T-helper 1 cell treated with Interleukin-12 subunit alpha and Interleukin-12 subunit beta and Interleukin-4 antibody, amounts not matched to agents 30 ng/mL and 1 ng/mL, for 36 hours (primary cell): ENCODE measurements at regions not wholly inside any gene's neighbourhood (a gene's known extent, or its start where the extent isn't known, plus 50 kb on each side); places are given as distances from the start of the nearest gene placed in this dataset.

Source experiments
- intact Hi-C: fragments of 100-400 bp; cut with micrococcal nuclease; formaldehyde crosslinking; loops from one replicate; pipeline ENCODE4 v1.15.1; 2024

DNA sequence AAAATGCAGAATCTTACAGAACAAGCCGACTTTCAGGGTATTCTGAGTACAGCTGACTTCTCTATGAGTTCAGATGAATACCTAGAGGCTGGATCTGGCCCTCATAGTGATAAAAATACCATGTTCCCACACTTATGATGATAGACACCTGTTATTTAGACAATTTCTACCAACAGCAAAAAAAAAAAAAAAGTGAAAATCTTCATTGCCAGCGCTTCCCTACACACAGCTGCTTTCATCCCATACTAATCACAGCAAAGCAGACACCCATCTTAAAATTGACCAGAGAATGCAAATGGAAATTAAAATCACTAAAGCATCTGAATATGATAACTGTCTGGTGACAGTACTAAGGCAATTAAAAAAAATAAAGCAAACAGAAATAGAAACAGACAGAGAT, 132.1 kb upstream of the ADGRL3 start:
- intact Hi-C loops, result no loop called here

DNA sequence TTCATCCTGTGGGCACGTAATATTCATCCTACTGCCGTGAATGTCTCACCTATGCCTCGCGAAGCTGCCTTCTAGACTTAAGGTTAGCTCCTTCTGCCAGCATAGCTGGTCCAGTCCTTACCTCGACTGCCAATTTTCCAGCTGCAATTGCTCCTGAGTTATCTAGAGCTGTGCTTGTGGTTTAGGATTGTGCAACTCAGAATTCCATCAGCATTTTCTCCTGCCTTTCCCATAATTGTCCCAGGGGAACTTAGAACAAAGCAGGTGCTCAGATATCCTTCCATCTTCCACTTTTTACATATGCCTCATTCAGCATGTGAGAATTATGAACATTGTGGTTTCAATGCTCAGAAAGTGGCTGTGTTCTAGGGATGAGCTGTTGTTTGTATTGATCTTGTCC, 131.4 kb upstream of the ADGRL3 start:
- intact Hi-C loops, result no loop called here

DNA sequence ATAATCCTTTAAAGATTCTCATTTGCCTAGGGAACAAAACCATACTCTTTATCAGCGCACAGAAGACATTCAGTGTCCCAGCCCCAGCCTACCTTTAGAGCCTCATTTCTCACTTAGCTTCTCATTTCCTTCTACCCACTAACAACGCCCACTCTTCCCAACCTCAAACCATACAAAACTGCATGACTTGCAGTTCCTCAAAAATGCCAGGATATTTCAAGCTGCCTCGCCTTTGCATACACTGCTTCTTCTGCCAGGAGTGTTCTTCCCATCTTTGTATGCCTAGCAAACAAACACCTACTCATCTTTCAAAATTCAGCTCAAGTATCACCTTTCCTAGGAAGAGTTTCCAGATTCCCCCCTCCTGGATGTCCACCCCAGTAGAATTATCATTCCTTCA, 129.9 kb upstream of the ADGRL3 start:
- intact Hi-C loops, result no loop called here

DNA sequence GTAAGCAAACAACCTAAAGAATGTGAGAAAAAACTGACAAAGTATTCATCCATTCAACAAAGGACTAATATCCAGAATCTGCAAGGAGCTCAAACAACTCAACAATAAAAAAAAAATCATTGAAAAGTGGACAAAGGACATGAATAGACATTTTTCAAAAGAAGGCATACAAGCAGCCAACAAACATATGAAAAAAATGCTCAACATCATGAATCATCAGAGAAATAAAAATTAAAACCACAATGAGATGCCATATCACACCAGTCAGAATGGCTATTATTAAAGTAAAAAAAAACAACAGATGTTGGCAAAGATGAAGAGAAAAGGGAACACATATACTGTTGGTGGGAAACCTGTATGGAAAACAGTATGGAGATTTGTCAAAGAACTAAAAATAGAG, 120.7 kb upstream of the ADGRL3 start:
- intact Hi-C loops, result no loop called here

DNA sequence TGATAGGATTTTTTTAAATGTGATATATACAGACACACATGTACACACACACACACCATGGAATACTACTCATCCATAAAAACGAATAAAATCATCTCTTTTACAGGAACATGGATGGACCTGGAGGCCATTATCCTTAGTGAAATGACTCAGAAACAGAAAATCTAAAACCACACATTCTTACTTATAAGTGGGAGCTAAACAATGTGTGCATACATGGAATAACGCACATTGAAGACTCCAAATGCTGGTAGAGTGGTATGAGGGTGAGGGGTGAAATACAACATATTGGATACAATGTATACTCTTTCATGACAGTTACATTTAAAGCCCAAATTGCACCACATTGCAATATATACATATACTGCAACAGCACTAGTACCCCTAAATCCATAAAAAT, 120.2 kb upstream of the ADGRL3 start:
- intact Hi-C loops, result no loop called here

DNA sequence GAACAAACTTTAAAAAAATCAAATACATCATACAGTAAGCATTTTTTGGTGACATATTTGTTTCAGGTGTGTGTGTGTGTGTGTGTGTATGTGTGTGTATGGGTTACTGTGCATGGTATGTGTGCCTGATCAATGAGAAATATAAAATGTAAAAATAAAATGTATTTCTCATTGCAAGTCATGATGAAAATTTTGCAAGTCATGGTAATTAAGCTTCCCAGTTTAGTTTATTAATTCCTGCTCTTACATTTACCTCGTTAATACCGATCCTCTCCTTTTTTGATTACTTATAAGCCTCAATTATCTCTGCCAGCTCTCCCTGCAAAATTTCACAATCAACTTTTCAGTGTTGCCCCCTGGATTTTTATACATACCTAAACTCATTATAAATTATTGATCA, 114.6 kb upstream of the ADGRL3 start:
- intact Hi-C loops, result no loop called here

DNA sequence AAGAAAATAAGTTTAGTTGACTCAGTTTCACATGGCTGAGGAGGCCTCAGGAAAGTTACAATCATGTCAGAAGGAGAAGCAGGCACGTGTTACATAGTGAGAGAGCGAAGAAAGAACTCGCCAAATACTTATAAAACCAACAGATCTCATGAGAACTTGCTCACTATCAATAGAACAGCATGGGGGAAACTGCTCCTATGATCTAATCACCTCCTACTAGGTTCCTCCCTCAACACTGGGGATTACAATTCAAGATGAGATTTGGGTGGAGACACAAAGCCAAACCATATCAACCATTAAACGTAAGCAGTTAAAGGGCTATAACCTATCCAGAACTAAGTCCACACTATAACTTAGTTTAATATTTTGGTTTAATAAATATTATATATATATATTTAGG, 113.8 kb upstream of the ADGRL3 start:
- intact Hi-C loops, result no loop called here

DNA sequence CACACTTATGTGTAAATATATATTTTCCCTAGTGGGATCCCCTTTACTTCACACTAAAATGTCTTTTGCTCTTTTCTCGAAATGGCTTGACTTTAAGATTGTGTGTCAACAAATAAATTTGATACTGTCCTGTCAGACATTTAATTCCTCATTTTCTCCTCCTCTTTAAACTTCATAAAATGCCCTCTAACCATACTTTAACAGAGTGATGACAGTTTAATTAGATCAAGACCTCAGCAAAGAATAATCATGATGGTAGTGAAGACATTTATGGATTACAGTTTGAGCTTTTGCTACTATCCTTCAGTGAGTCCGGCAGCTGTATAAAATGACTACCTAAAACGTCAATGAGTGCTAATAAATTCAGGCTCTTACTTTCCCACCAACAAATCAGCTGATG, 113.1 kb upstream of the ADGRL3 start:
- intact Hi-C loops, result no loop called here

DNA sequence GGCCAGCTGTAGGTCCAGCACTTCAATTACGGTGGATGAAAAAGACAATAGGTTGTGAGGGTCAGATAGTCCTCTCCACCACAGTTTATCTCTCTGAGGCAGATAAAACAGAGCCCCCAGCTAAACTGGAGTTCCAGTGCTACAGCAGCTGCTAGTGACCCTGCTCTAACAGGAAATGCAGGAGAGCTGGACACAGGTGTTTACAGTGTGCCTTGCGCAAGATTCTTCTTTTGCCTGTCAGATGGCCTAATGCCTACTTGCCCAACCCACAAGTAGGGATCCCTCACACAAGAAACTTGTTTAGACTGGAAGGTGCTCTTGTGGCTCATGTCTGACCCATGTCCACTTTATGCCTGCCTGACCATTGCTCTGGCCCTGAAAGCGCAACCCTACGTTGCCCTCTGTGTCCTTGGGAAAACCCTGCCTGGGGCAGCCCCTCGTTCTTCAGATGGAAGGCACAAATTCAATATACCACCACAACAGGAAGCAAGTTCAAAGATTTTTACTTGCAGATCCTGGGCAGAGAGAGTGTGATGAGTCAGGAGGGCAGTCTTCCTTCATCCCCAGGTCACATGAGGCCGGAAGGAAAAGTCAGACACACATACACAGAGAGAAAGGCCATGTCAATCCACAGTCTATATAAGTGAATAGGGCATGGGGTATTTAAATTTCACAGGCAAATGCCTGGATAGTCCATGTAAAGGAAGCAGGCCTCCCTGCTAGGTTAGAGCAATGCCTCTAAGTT, 105.1 kb upstream of the ADGRL3 start:
- intact Hi-C loops, result no loop called here

DNA sequence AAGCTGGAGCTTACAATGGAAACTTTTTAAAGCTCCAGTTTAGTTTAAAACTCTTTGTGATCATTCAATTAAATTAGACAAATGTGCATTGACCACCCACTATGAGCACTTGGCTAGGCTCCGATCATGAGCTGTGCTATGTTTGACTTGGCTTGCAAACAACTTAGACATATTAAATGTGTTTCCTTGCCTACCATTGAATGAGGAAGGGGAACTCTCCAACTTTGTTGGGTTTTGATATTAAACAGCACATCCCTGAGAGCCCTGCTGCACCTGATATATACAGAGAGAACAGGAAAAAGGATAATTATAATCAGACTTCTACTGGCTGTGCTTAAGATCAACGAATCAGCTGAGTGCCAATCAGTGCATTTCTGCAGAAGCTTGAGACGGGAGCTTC, 71.4 kb upstream of the ADGRL3 start:
- intact Hi-C loops, result no loop called here

DNA sequence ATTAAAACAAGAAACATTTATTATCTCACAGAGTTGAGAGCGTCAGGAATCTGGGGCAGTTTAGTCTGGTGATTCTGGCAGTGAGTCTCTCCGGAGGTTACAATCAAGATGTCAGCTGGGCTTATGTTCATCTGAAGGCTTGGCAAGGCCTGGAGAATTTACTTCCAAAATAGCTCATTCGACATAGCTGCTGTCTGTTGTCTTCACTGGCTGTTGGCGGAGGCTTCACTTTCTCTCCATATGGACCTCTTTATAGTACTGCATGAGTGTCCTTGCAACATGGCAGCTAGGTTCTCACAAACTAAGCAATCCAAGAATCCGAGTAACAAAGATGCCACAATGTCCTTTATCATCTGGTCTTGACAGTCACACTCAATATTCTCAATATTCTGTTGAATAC, 70.2 kb upstream of the ADGRL3 start:
- intact Hi-C loops, result no loop called here

DNA sequence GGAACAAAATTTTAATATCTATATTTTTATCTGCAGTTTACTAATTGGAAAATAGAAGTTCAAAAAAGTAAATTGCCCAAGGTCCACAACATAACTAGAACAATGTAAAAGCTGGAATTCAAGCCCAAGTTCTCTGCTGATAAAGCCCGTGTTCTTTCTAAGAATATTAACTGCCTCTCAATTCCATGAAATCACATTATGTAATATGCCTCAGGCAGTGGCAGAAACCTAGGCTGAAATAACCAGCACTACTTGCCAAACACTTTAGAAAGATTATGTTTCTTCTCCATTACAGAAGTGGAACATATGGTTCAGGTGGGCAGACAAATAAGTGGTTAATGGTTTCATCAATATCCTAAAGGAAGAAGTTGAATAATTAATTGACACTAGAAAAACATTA, 56.7 kb upstream of the ADGRL3 start:
- intact Hi-C loops, result no loop called here

DNA sequence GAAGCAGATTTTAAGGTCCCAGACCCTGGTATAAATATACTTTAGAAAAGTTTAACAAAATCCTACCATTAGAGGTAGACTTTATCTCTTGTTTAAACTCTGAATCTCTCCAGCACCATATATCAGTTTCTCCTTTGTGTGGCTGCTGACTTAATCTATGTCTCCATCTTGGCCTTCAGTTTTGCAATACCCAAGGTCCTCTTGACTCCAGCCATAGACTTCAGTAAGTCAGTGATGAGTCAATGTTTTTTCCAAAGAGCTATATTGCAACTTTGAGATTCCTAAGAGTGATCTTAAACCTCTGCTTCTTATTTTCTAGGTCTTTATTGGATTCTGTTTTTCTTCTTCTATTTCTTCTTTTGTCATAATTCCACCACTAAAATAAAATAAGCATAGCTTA, 50.8 kb upstream of the ADGRL3 start:
- intact Hi-C loops, result no loop called here
